GM19324 (cell line): ENCODE measurements at regions not wholly inside any gene's neighbourhood (a gene's known extent, or its start where the extent isn't known, plus 50 kb on each side); places are given as distances from the start of the nearest gene placed in this dataset.

Experiments used
- ATAC-seq: cut with Tn5 transposase; IDR thresholded peaks from one replicate; pipeline ENCODE4 v1.9.1; 2021; ENCODE audit warnings: mild to moderate bottlenecking, moderate library complexity; ENCODE audit not compliant: unreplicated experiment, low FRiP score

DNA sequence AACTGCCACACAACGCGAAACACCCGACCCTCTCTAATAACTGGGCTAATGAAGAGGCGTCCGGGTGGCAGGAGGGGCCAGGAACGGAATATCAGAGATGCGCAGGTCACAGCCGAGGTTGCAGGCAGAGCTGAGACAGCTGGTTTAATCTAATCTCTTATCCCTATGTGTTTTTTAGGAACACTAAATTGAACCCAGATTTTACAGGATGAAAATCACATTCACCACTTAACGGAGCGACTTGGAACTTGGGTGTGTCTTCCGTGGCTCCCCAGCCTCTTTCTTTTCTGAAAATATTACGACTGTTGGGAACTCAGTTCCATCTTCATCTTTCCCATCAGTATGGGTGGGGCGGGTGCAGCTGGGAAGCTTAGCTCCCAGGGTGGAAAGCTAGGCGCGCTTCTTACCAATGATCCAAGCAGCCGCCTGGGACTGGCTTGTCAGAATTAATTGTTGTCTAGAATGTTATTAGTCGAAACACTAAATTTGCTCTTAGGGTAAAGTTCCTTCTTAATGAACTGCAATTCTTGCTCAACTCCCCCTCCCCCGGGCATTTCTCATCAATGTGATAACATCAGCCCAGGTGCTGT lies 92.5 kb downstream of the IRX2 start:
- ATAC-seq = no peak

DNA sequence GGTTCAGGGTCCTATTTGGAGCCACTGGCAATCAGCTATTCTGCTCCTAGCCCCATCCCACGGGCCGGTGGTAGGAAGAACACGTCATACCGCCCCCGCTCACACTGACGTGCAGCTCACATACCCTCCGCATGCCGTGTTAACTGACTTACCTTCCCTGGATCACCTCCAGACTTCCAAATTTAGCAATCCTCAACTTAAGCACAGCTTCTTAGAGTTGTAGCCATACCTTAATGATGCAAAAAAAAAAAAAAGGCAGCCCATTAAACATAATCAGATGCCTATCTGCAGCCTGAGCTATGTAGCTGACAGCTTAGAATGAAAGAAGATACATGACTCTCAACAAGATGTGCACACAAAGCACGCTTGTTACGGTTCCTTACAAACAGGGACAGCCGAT lies 93.0 kb downstream of the IRX2 start:
- ATAC-seq = no peak

DNA sequence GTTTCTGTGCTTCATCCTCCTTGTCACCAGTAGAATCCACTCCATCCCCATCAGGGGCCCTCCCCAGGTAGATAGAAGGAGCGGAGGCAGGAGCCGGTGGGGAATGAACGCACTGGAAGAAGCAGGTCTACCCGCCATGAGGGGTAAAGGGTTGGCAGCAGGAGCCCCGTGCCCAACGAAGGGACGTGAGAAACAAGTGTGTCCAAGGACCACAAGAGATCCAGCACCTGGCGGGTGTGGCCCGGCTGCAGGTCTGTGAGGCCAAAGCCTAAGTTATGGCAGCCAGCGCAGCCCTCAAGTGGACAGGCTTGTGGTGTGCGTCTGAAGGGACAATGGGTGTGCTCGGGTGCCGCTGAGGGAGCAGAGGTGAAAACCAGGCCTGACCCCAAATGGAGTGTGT lies 94.3 kb downstream of the IRX2 start:
- no peak for ATAC-seq

DNA sequence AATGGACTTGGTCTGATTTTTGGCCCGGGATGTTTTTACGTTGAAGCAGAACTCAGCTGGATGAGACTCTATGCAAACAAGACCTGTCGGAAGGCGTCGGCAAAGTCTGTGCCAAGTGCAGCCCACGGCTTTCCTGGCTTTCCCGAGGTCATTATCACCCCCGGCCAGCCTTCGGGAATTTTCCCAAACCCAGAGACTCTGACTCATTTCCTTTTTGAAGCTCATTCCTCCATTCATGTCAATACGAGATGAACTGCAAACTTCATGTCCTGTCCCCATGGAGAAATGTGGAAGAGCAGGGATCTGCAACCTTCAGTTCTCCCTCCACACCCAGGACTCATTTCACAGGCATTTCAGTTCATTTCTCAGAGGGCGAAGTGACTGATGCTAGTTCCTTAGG lies 95.3 kb downstream of the IRX2 start:
- ATAC-seq = no peak

DNA sequence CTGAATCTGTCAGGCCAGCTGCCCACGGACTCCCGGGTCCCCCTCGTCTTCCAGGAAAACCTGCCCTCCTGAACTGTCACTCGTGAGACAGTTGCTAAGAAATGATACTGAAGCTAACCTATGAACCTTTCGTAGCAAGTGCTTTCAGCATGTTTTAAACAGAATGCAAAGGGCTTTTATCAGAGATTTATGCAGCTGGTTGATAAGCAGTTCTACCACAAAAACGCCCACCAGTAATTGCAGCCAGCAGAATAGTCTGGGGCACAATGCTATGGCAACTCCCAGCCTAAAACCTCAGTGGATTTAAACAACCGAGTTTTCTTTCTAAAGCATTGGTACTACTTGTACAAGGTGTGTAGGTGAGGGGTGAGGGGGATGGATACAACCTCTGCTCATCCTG lies 97.5 kb downstream of the IRX2 start:
- ATAC-seq = no peak

GRCh38 chr5:2651116-2651515 lies 100.4 kb downstream of the IRX2 start:
- ATAC-seq = no peak

- no peak for ATAC-seq
These were observed 108.7 kb downstream of the IRX2 start for GRCh38 chr5:2642684-2643345.

- ATAC-seq = no peak
These were observed 110.8 kb downstream of the IRX2 start for GRCh38 chr5:2640717-2641116.

DNA sequence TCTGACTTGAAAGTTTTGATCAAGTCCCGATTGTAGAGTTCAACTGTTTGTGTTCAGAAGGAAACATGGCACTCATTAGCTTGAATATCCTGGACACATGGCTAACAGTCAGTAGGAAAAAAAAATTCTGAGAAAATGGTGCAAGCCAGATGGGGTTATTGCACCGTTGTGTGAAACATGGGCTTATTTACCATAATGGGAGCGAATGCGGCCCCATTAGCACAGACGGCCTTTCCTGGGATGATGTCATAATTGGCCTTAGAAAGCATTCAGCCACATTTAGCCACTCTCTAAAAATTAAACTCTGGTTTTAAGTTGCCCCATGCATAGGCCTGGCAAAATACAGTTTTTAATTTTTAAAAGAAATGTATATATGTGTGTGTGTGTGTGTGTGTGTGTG lies 112.1 kb downstream of the IRX2 start:
- no peak for ATAC-seq

DNA sequence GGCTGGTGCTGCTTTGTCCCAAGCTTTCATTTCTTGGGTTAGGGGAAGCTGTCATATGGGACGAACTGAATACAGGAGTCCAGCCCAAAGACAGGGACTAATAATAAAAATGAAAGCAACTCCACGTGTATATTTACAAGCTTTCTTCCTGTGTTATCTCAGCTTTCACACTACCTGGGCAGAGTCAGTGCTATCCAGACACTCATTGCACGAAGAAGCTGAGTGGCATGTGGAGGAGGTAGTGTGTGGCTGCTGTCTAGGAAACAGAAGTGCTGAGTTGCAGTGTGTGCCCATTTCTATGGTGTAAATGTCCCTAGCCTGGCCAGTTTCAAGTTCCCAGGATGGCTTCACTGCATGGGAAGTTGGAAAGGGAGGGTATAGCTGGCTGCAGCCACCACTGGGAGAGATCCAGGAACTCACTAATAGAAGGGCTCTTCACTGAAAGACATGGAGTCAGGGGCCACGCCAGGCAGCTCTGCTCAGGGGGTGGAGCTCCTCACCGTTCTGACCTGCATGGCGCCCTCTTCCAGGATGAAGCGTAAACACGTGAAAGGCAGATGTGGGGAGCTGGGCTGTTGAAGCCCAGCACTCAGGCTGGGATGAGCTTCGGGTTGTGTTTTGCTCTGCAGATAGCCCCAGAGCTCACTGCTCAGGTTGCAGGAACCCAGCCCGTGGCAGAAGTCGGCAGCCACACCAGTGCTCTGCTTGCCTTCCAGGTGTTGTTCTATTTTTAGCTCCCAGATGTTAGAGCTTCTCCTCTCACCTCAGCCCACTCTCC lies 116.9 kb downstream of the IRX2 start:
- ATAC-seq = no peak

- ATAC-seq = no peak
These were observed 117.5 kb downstream of the IRX2 start for GRCh38 chr5:2633992-2634391.

- no peak for ATAC-seq
These were observed 119.7 kb downstream of the IRX2 start for GRCh38 chr5:2631758-2632157.

- no peak for ATAC-seq
These were observed 122.4 kb downstream of the IRX2 start for GRCh38 chr5:2629045-2629444.

DNA sequence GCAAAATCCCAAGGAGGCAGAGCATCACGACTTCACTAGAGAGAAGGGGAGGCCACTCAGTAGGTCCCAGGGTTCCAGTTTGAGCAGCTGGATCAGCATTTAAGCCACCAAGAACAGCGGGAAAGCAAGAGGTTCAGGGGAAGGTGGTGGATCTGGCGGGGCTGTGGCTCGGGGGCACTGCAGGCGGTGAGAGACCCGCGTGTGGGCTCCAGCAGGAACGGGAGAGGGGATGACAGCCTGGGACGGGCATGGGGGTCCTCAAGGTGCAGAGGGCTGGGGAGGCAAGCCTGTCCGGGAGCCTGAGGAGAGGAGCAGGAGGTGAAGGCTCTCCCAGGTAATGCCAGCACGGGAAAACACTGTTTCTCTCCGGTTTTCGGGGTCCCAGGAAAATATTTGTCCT lies 123.6 kb downstream of the IRX2 start:
- no peak for ATAC-seq

DNA sequence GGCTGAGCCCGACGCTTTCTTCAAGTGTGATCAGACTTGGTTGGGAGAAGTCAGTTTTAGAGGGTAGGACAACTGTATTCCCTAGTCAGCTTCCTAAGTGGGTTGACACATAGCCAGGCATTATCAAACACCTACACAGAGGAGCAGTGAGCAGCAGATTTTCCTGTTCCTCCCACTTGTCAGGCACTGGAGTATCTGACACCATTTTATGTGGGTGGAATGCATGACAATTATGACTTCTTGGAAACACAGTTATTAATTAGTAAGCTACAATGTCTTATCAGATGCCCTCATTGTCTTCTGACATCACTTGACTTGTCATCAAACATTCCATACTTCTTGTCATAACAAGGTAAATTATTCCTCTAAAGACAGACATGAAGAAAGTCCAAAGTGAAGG lies 124.9 kb downstream of the IRX2 start:
- ATAC-seq = no peak

DNA sequence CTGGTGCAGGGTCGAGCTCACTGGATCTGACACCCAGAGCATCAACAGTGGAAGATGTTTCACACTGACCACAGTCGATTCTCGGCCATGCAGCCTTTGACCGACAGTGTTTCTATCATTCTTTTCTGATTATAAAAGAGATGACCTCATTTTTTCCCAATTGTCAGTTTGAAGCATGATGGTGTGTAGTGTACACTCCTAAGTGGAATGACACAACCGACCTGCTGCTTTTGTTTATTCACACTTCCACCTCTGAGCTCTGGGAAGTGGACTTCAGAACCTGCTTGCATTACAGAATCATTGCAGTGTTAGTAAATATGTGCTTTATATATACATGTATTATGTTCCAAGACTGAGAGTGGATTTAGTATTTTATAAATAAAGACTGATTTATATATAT lies 128.6 kb downstream of the IRX2 start:
- ATAC-seq = no peak

DNA sequence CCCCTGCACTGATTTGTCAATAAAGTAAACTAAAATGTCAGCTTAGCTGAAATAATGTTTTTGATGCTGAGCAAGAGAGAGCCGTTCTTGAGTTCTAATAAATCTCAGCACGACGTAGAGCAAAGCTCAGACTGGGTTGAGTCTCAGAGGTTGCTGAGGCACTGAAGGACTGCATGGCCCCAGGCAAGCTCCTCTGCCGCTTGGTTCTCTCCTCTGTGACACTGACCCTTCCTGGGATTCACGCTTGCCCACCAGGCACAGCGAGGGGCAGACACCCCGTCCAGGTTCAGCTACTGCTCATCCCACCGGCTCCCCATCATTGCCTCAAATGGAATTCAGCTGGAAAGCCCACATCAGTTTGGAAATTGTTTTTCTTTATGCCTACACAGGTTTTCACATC lies 129.8 kb downstream of the IRX2 start:
- no peak for ATAC-seq

DNA sequence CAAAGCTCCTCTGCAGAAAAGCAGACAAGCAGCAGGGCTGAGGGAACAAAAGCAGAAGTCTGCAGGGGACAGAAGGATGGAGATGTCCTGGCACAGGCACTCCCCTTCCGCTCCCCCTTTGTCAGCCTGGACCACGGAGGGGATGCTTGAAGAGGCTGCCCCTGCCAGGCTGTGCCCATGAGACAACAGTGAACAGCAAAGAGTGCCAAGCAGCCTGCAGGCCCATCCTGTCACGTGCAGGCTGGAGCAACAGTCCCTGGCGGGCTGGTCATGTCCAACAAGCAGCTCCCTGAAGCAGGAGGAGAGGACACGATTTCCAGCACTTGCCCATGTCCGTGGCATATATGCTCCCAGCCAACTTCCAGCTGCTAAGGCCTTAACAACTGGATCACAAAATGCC lies 132.3 kb downstream of the IRX2 start:
- no peak for ATAC-seq

GRCh38 chr5:2617461-2617860 lies 134.0 kb downstream of the IRX2 start:
- no peak for ATAC-seq

DNA sequence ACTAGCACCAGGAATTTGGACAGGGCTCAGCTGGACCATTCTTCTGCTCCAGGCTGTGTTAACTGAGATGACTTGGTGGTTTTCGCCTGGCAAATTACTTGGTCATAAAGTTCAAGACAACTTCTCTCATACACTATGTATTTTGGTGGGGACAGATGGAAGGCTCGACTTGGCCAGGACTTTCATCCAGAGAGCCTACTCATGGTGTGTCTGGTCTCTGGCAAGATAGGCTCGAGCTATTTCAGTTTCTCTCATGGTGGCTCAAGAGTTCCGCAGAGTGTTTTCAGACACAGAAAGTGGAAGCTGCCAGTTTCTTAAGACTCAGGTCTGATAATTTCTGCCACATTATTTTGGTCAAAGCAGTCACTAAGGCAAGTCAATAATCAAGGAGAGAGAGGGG lies 135.6 kb downstream of the IRX2 start:
- no peak for ATAC-seq

DNA sequence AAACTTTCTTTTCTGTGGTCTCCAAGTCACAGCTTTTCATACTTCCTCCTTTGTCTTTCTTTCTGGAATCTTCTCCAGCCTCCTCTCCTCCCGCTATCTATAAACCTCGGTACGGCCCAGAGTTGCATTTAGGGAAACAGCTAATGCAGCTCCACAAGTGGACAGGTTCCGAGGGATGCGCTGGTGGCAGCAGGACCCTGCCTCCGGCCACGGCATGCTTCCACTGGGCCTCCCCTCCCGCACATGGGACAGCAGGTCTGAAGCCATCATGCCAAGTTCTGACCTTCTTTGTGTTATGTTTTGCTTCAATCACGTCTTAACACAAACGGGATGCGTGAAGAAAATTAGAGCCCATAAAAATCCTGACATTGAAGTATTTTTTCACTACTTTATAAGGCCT lies 136.9 kb downstream of the IRX2 start:
- ATAC-seq = no peak

DNA sequence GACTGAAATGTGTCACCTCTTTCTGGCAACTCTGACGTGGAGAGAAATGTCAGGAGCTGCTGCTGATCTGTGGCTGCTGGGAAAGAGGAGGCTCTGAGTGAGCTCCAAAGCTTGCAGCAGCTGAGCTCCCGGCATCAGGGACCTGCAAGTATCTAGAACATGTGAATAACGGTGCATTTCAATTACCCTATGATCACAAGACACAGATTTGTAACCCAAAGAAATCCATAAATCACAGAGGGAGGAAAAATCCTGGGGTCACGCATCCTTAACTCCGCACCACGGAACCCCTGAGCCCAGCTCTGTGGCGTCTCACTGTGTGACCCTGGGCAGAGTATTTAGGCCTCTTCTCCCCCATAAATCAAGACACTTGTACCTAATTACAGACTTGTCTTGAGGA lies 139.8 kb downstream of the IRX2 start:
- ATAC-seq = no peak
